Pulmonary artery endothelial cell (primary cell): ENCODE measurements at regions not wholly inside any gene's neighbourhood (a gene's known extent, or its start where the extent isn't known, plus 50 kb on each side); places are given as distances from the start of the nearest gene placed in this dataset.

Experiments used
- DNase-seq: peaks from one replicate; pipeline ENCODE4 v3.0.0-alpha.2; 2011; ENCODE audit warnings: low read depth, low spot score

GRCh38 chr17:71464241-71464640, 656.6 kb upstream of the SOX9 start:
- no peak for DNase-seq

- DNase-seq, result no peak
These were observed 656.1 kb upstream of the SOX9 start for GRCh38 chr17:71464751-71465150.

GRCh38 chr17:71467719-71468118, 653.1 kb upstream of the SOX9 start:
- DNase-seq, result no peak

GRCh38 chr17:71470062-71470461, 650.8 kb upstream of the SOX9 start:
- no peak for DNase-seq

GRCh38 chr17:71472809-71473789, 647.7 kb upstream of the SOX9 start:
- DNase-seq, result no peak

GRCh38 chr17:71477356-71477755, 643.5 kb upstream of the SOX9 start:
- no peak for DNase-seq

- no peak for DNase-seq
These were observed 640.7 kb upstream of the SOX9 start for GRCh38 chr17:71480099-71480498.

- DNase-seq, result no peak
These were observed 638.2 kb upstream of the SOX9 start for GRCh38 chr17:71482625-71483024.

- no peak for DNase-seq
These were observed 636.3 kb upstream of the SOX9 start for GRCh38 chr17:71484546-71484945.

GRCh38 chr17:71485426-71485825, 635.4 kb upstream of the SOX9 start:
- DNase-seq, result no peak

- DNase-seq, result no peak
These were observed 634.6 kb upstream of the SOX9 start for GRCh38 chr17:71486261-71486660.

- no peak for DNase-seq
These were observed 632.0 kb upstream of the SOX9 start for GRCh38 chr17:71488851-71489250.

- no peak for DNase-seq
These were observed 626.6 kb upstream of the SOX9 start for GRCh38 chr17:71494062-71494855.

- DNase-seq, result no peak
These were observed 625.4 kb upstream of the SOX9 start for GRCh38 chr17:71495420-71495819.

- no peak for DNase-seq
These were observed 624.3 kb upstream of the SOX9 start for GRCh38 chr17:71496552-71496951.

GRCh38 chr17:71500761-71501555, 619.9 kb upstream of the SOX9 start:
- no peak for DNase-seq

- no peak for DNase-seq
These were observed 619.1 kb upstream of the SOX9 start for GRCh38 chr17:71501711-71502110.

- no peak for DNase-seq
These were observed 618.4 kb upstream of the SOX9 start for GRCh38 chr17:71502443-71502842.

GRCh38 chr17:71503710-71504465, 616.9 kb upstream of the SOX9 start:
- no peak for DNase-seq

- no peak for DNase-seq
These were observed 615.6 kb upstream of the SOX9 start for GRCh38 chr17:71505200-71505599.

GRCh38 chr17:71505981-71506380, 614.8 kb upstream of the SOX9 start:
- no peak for DNase-seq
